Karpas-422 (cell line): ENCODE measurements at regions not wholly inside any gene's neighbourhood (a gene's known extent, or its start where the extent isn't known, plus 50 kb on each side); places are given as distances from the start of the nearest gene placed in this dataset.
"Not testable (repeated sequence)": the region's sequence is repeated elsewhere in the genome, so short reads cannot be mapped to it uniquely, and the experiment has no call there.

Source experiments
- DNase-seq: peaks from one replicate; pipeline ENCODE4 v3.0.0-alpha.2; 2015
- H2AFZ ChIP-seq: fragments of 200-600 bp; sonication (generic); 2 replicates; pipeline ENCODE4 v1.6.1; 2014; ENCODE audit warnings: antibody characterized with exemption, low read length, mixed read lengths
- H3K27ac ChIP-seq: fragments of 200-600 bp; sonication (generic); 2 replicates; pipeline ENCODE4 v1.5.1; 2014; ENCODE audit warnings: mild to moderate bottlenecking, low read length, moderate library complexity
- H3K27me3 ChIP-seq: fragments of 200-600 bp; sonication (generic); 2 replicates; pipeline ENCODE4 v1.6.1; 2014; ENCODE audit warnings: low read length, mixed read lengths
- H3K36me3 ChIP-seq: fragments of 200-600 bp; sonication (generic); 2 replicates; pipeline ENCODE4 v1.6.1; 2014; ENCODE audit warnings: low read length, mixed read lengths; ENCODE audit not compliant: insufficient read depth
- H3K4me1 ChIP-seq: fragments of 200-600 bp; sonication (generic); 2 replicates; pipeline ENCODE4 v1.6.1; 2014; ENCODE audit warnings: mild to moderate bottlenecking, low read length, mixed read lengths
- H3K4me2 ChIP-seq: fragments of 200-600 bp; sonication (generic); 2 replicates; pipeline ENCODE4 v1.6.1; 2014; ENCODE audit warnings: low read length, low read depth, mild to moderate bottlenecking; ENCODE audit not compliant: poor library complexity, severe bottlenecking
- H3K4me3 ChIP-seq: fragments of 200-600 bp; sonication (generic); 2 replicates; pipeline ENCODE4 v1.5.1; 2014; ENCODE audit warnings: mild to moderate bottlenecking, antibody characterized with exemption, low read length, mixed read lengths
- H3K79me2 ChIP-seq: fragments of 200-600 bp; sonication (generic); 2 replicates; pipeline ENCODE4 v1.6.1; 2014; ENCODE audit warnings: mild to moderate bottlenecking, low read length, mixed read lengths
- H3K9ac ChIP-seq: fragments of 200-600 bp; sonication (generic); 2 replicates; pipeline ENCODE4 v1.6.0; 2014; ENCODE audit warnings: low read length
- H3K9me2 ChIP-seq: fragments of 200-600 bp; sonication (generic), shearing (Covaris generic); replicated peaks from 2 replicates; pipeline ENCODE4 v1.6.0; 2014; ENCODE audit warnings: mild to moderate bottlenecking, low read length, moderate library complexity; ENCODE audit not compliant: insufficient read depth
- H3K9me3 ChIP-seq: fragments of 300-700, 200-600 bp; sonication (generic); 2 replicates; pipeline ENCODE4 v1.6.1; 2014; ENCODE audit warnings: low read length, mixed read lengths
- H4K20me1 ChIP-seq: fragments of 200-600 bp; sonication (generic); 2 replicates; pipeline ENCODE4 v1.6.1; 2014; ENCODE audit warnings: mild to moderate bottlenecking, antibody characterized with exemption, low read length, low read depth; ENCODE audit not compliant: insufficient read depth

GRCh38 chr3:4078903-4079302, 224.3 kb upstream of the SETMAR start:
- Histone ChIP-seq H3K36me3 (no peaks in the 10 kb centered on the region), H2AFZ (no peak overlapping the region), H3K9me2 (no peaks in the 10 kb centered on the region), H3K9ac (no peak overlapping the region), H3K27me3 (no peaks in the 10 kb centered on the region), H3K4me3 (no peak overlapping the region), H3K4me1 (no peaks in the 10 kb centered on the region), H3K27ac (no peak overlapping the region), H3K9me3 (no peaks in the 10 kb centered on the region), H3K4me2 (no peak overlapping the region), H4K20me1 (no peaks in the 10 kb centered on the region), H3K79me2 (no peaks in the 10 kb centered on the region)
- DNase-seq, result no peak

GRCh38 chr3:4079339-4080195, 223.6 kb upstream of the SETMAR start:
- no peak overlapping the region for H3K4me2 ChIP-seq
- DNase-seq, result no peak
- no peak overlapping the region for H3K9ac ChIP-seq
- H3K4me3 ChIP-seq, result no peak overlapping the region
- H3K9me3 ChIP-seq, result no peaks in the 10 kb centered on the region
- no peak overlapping the region for H2AFZ ChIP-seq
- H3K27me3 ChIP-seq, result no peaks in the 10 kb centered on the region
- no peak overlapping the region for H3K27ac ChIP-seq
- no peaks in the 10 kb centered on the region for H3K36me3 ChIP-seq
- no peaks in the 10 kb centered on the region for H3K79me2 ChIP-seq
- no peaks in the 10 kb centered on the region for H3K9me2 ChIP-seq
- H4K20me1 ChIP-seq, result no peaks in the 10 kb centered on the region
- H3K4me1 ChIP-seq, result no peaks in the 10 kb centered on the region

GRCh38 chr3:4083225-4084015, 219.7 kb upstream of the SETMAR start:
- H4K20me1 ChIP-seq, result no peaks in the 10 kb centered on the region
- no peaks in the 10 kb centered on the region for H3K4me1 ChIP-seq
- H3K79me2 ChIP-seq, result no peaks in the 10 kb centered on the region
- H2AFZ ChIP-seq, result no peak overlapping the region
- H3K9me3 ChIP-seq, result no peaks in the 10 kb centered on the region
- H3K9me2 ChIP-seq, result no peaks in the 10 kb centered on the region
- no peaks in the 10 kb centered on the region for H3K36me3 ChIP-seq
- H3K27ac ChIP-seq, result no peak overlapping the region
- no peaks in the 10 kb centered on the region for H3K27me3 ChIP-seq
- no peak overlapping the region for H3K4me3 ChIP-seq
- no peak for DNase-seq
- H3K4me2 ChIP-seq, result no peak overlapping the region
- H3K9ac ChIP-seq, result no peak overlapping the region

GRCh38 chr3:4084271-4084670, 218.9 kb upstream of the SETMAR start:
- Histone ChIP-seq H3K9me3 (no peaks in the 10 kb centered on the region), H3K79me2 (no peaks in the 10 kb centered on the region), H3K27ac (no peak overlapping the region), H3K9me2 (no peaks in the 10 kb centered on the region), H3K9ac (no peak overlapping the region), H3K4me3 (no peak overlapping the region), H3K4me1 (no peaks in the 10 kb centered on the region), H4K20me1 (no peaks in the 10 kb centered on the region), H2AFZ (no peak overlapping the region), H3K36me3 (no peaks in the 10 kb centered on the region), H3K27me3 (no peaks in the 10 kb centered on the region), H3K4me2 (no peak overlapping the region)
- DNase-seq, result no peak

- not testable (repeated sequence) for H2AFZ ChIP-seq, H3K4me1 ChIP-seq, H3K27ac ChIP-seq, H3K9ac ChIP-seq, H3K36me3 ChIP-seq, H3K79me2 ChIP-seq, H3K27me3 ChIP-seq, H3K9me2 ChIP-seq, H3K4me3 ChIP-seq, H3K4me2 ChIP-seq, H3K9me3 ChIP-seq, H4K20me1 ChIP-seq, DNase-seq
Observed at GRCh38 chr3:4086662-4087061, 216.5 kb upstream of the SETMAR start.

- H3K9ac ChIP-seq, result no peak overlapping the region
- no peaks in the 10 kb centered on the region for H3K9me3 ChIP-seq
- H3K9me2 ChIP-seq, result no peaks in the 10 kb centered on the region
- no peaks in the 10 kb centered on the region for H3K27me3 ChIP-seq
- no peak overlapping the region for H3K4me2 ChIP-seq
- H4K20me1 ChIP-seq, result no peaks in the 10 kb centered on the region
- DNase-seq, result no peak
- H3K4me1 ChIP-seq, result no peaks in the 10 kb centered on the region
- H2AFZ ChIP-seq, result no peak overlapping the region
- H3K4me3 ChIP-seq, result no peak overlapping the region
- no peaks in the 10 kb centered on the region for H3K36me3 ChIP-seq
- H3K79me2 ChIP-seq, result no peaks in the 10 kb centered on the region
- H3K27ac ChIP-seq, result no peak overlapping the region
Observed at GRCh38 chr3:4091786-4092185, 211.4 kb upstream of the SETMAR start.

GRCh38 chr3:4097801-4098200, 205.4 kb upstream of the SETMAR start:
- H2AFZ ChIP-seq, result no peak overlapping the region
- no peak overlapping the region for H3K9ac ChIP-seq
- H3K4me1 ChIP-seq, result no peaks in the 10 kb centered on the region
- H3K9me2 ChIP-seq, result no peaks in the 10 kb centered on the region
- H3K79me2 ChIP-seq, result no peaks in the 10 kb centered on the region
- no peak overlapping the region for H3K27ac ChIP-seq
- H3K9me3 ChIP-seq, result no peaks in the 10 kb centered on the region
- no peak for DNase-seq
- no peaks in the 10 kb centered on the region for H4K20me1 ChIP-seq
- no peaks in the 10 kb centered on the region for H3K27me3 ChIP-seq
- H3K4me3 ChIP-seq, result no peak overlapping the region
- H3K36me3 ChIP-seq, result no peaks in the 10 kb centered on the region
- H3K4me2 ChIP-seq, result no peak overlapping the region

- H3K9me2 ChIP-seq, result no peaks in the 10 kb centered on the region
- no peak for DNase-seq
- H4K20me1 ChIP-seq, result no peaks in the 10 kb centered on the region
- no peak overlapping the region for H3K4me2 ChIP-seq
- no peaks in the 10 kb centered on the region for H3K36me3 ChIP-seq
- no peak overlapping the region for H3K9ac ChIP-seq
- no peaks in the 10 kb centered on the region for H3K4me1 ChIP-seq
- no peaks in the 10 kb centered on the region for H3K27me3 ChIP-seq
- H3K4me3 ChIP-seq, result no peak overlapping the region
- no peaks in the 10 kb centered on the region for H3K79me2 ChIP-seq
- H2AFZ ChIP-seq, result no peak overlapping the region
- H3K27ac ChIP-seq, result no peak overlapping the region
- H3K9me3 ChIP-seq, result no peaks in the 10 kb centered on the region
Observed at GRCh38 chr3:4099607-4100006, 203.6 kb upstream of the SETMAR start.
